HEK293 (cell line): ENCODE measurements at regions not wholly inside any gene's neighbourhood (a gene's known extent, or its start where the extent isn't known, plus 50 kb on each side); places are given as distances from the start of the nearest gene placed in this dataset.

Experiments used
- CTCF ChIA-PET: fragments of 350-600 bp; formaldehyde crosslinking; extraction: SDS; loops from one replicate; lab custom pipeline; 2021; ENCODE audit warnings: antibody characterized with exemption; lab: Yijun Ruan, JAX
- POLR2A ChIA-PET: fragments of 300-600 bp; formaldehyde crosslinking; extraction: SDS; loops from one replicate; lab custom pipeline; 2020; ENCODE audit warnings: antibody characterized with exemption, inconsistent platforms; lab: Yijun Ruan, JAX
- H3K27ac ChIP-seq: fragments of 200-500 bp; sonication (Bioruptor generic); 2 replicates; pipeline ENCODE4 v1.5.1; 2014; ENCODE audit warnings: low read depth, low read length, control low read depth, inconsistent platforms; ENCODE audit errors: extremely low read depth
- H3K36me3 ChIP-seq, 2 experiments: fragments of 200-500 bp in 1 of 2; sonication (Bioruptor generic) in 1 of 2; 1 replicate in 1 of 2; 2 replicates in 1 of 2; pipeline ENCODE4 v1.5.1; 2014 to 2017; ENCODE audit warnings: inconsistent platforms in 2 of 2, low read length in 2 of 2; ENCODE audit not compliant: control insufficient read depth in 2 of 2, insufficient read depth in 1 of 2
- H3K4me1 ChIP-seq: fragments of 200-500 bp; sonication (Bioruptor generic); 2 replicates; pipeline ENCODE4 v1.5.1; 2014; ENCODE audit warnings: mild to moderate bottlenecking, low read length, inconsistent platforms; ENCODE audit not compliant: control insufficient read depth, insufficient read depth
- H3K4me3 ChIP-seq: 2 replicates; pipeline ENCODE4 v1.5.1; 2011; ENCODE audit warnings: low read depth, mild to moderate bottlenecking, control low read depth, low read length, moderate library complexity
- H3K9me3 ChIP-seq: fragments of 200-500 bp; sonication (Bioruptor generic); 2 replicates; pipeline ENCODE4 v1.5.1; 2014; ENCODE audit warnings: low read depth, low read length, inconsistent platforms; ENCODE audit not compliant: control insufficient read depth, insufficient read depth
- KLF1 ChIP-seq: fragments of 450-650 bp; formaldehyde crosslinking; IDR thresholded peaks from 2 replicates; pipeline ENCODE4 v1.5.1; 2016; ENCODE audit warnings: missing biosample characterization, missing genetic modification characterization
- KLF16 ChIP-seq: fragments of 450-650 bp; formaldehyde crosslinking; IDR thresholded peaks from 2 replicates; pipeline ENCODE4 v1.5.1; 2017; ENCODE audit warnings: missing biosample characterization, missing genetic modification characterization
- TCF7L2 ChIP-seq: IDR thresholded peaks from 2 replicates; pipeline ENCODE4 v1.6.1; 2011; ENCODE audit warnings: low read depth, mild to moderate bottlenecking, inconsistent platforms, low read length, moderate library complexity, borderline replicate concordance
- ZBTB1 ChIP-seq: fragments of 450-650 bp; formaldehyde crosslinking; IDR thresholded peaks from 2 replicates; pipeline ENCODE4 v1.5.1; 2016; ENCODE audit warnings: missing biosample characterization, missing genetic modification characterization
- ZBTB20 ChIP-seq: fragments of 450-650 bp; formaldehyde crosslinking; IDR thresholded peaks from 2 replicates; pipeline ENCODE4 v1.5.1; 2016; ENCODE audit warnings: missing biosample characterization, missing genetic modification characterization
- ZBTB7A ChIP-seq: fragments of 450-650 bp; formaldehyde crosslinking; IDR thresholded peaks from 2 replicates; pipeline ENCODE4 v1.5.1; 2016; ENCODE audit warnings: low read depth, missing biosample characterization, missing genetic modification characterization
- ZNF26 ChIP-seq: fragments of 450-650 bp; formaldehyde crosslinking; IDR thresholded peaks from 2 replicates; pipeline ENCODE4 v1.5.1; 2016; ENCODE audit warnings: missing biosample characterization, missing genetic modification characterization
- ZNF311 ChIP-seq: fragments of 450-650 bp; formaldehyde crosslinking; IDR thresholded peaks from 2 replicates; pipeline ENCODE4 v1.5.1; 2017; ENCODE audit warnings: missing biosample characterization, missing genetic modification characterization, borderline replicate concordance
- ZNF335 ChIP-seq: fragments of 450-650 bp; formaldehyde crosslinking; conservative IDR thresholded peaks from 2 replicates; pipeline ENCODE4 v1.5.1; 2016; ENCODE audit warnings: missing biosample characterization, missing genetic modification characterization
- ZNF362 ChIP-seq: fragments of 450-650 bp; formaldehyde crosslinking; IDR thresholded peaks from 2 replicates; pipeline ENCODE4 v1.5.1; 2016; ENCODE audit warnings: missing biosample characterization, missing genetic modification characterization
- ZNF561 ChIP-seq: fragments of 450-650 bp; IDR thresholded peaks from 2 replicates; pipeline ENCODE4 v1.5.1; 2018; ENCODE audit warnings: missing biosample characterization, missing genetic modification characterization, borderline replicate concordance
- ZNF580 ChIP-seq: fragments of 450-650 bp; formaldehyde crosslinking; IDR thresholded peaks from 2 replicates; pipeline ENCODE4 v1.5.1; 2016; ENCODE audit warnings: missing biosample characterization, missing genetic modification characterization
- ZNF629 ChIP-seq: fragments of 450-650 bp; formaldehyde crosslinking; IDR thresholded peaks from 2 replicates; pipeline ENCODE4 v1.5.1; 2017; ENCODE audit warnings: missing biosample characterization, missing genetic modification characterization
- ZNF664 ChIP-seq: fragments of 450-650 bp; formaldehyde crosslinking; IDR thresholded peaks from 2 replicates; pipeline ENCODE4 v1.5.1; 2016; ENCODE audit warnings: missing biosample characterization, missing genetic modification characterization
- ZNF707 ChIP-seq: fragments of 450-650 bp; formaldehyde crosslinking; IDR thresholded peaks from 2 replicates; pipeline ENCODE4 v1.5.1; 2016; ENCODE audit warnings: missing biosample characterization, missing genetic modification characterization
- ZNF76 ChIP-seq: fragments of 450-650 bp; formaldehyde crosslinking; IDR thresholded peaks from 2 replicates; pipeline ENCODE4; 2016; ENCODE audit warnings: low read depth, missing biosample characterization, missing genetic modification characterization, borderline replicate concordance
- ZSCAN4 ChIP-seq: fragments of 450-650 bp; formaldehyde crosslinking; IDR thresholded peaks from 2 replicates; pipeline ENCODE4 v1.5.1; 2017; ENCODE audit warnings: missing biosample characterization, missing genetic modification characterization

GRCh38 chr12:24608108-24608507 is 340.8 kb downstream of the BCAT1 start:
- Histone ChIP-seq H3K4me3 (no peak overlapping the region), H3K4me1 (peaks cover 7% of the 10 kb centered on the region; the same call in 1 of the 2 replicates), H3K36me3 (no peaks in the 10 kb centered on the region), H3K27ac (no peak overlapping the region), H3K9me3 (peaks cover 2% of the 10 kb centered on the region; the same call in 1 of the 2 replicates)
- POLR2A ChIA-PET: no interaction called here
- TF ChIP-seq ZNF707 (tag by site-specific recombination) (no peak), KLF16 (tag by site-specific recombination) (no peak), ZNF311 (tag by site-specific recombination) (no peak), ZBTB20 (tag by site-specific recombination) (no peak), KLF1 (tag by site-specific recombination) (no peak), ZNF629 (tag by site-specific recombination) (no peak)
- CTCF ChIA-PET: no interaction called here

- H3K36me3 ChIP-seq: no peaks in the 10 kb centered on the region
- TF ChIP-seq ZNF664 (tag by site-specific recombination): no peak
- H3K4me3 ChIP-seq: no peak overlapping the region
- no peak overlapping the region for H3K27ac ChIP-seq
- no peaks in the 10 kb centered on the region for H3K9me3 ChIP-seq
- CTCF ChIA-PET: no interaction called here
- POLR2A ChIA-PET: no interaction called here
- H3K4me1 ChIP-seq: peaks cover 7% of the 10 kb centered on the region; the same call in 1 of the 2 replicates
These were observed 343.0 kb downstream of the BCAT1 start for GRCh38 chr12:24605916-24606315.

- Histone ChIP-seq H3K9me3 (no peaks in the 10 kb centered on the region), H3K36me3 (no peaks in the 10 kb centered on the region)
- CTCF ChIA-PET: no interaction called here
- TF ChIP-seq ZNF26 (tag by site-specific recombination) (no peak), TCF7L2 (no peak), ZBTB1 (tag by site-specific recombination) (no peak), ZNF561 (tag by site-specific recombination) (no peak), ZNF362 (tag by site-specific recombination) (no peak), ZBTB7A (tag by site-specific recombination) (no peak), ZSCAN4 (tag by site-specific recombination) (no peak), ZNF580 (tag by site-specific recombination) (no peak), ZNF335 (tag by site-specific recombination) (no peak), ZNF76 (tag by site-specific recombination) (no peak)
- TF ChIP-seq, all 188 proteins: peak for 0
- Histone ChIP-seq H3K4me3 (no peak overlapping the region), H3K4me1 (peaks cover 7% of the 10 kb centered on the region; the same call in 1 of the 2 replicates), H3K27ac (no peak overlapping the region)
- POLR2A ChIA-PET: no interaction called here
These were observed 343.4 kb downstream of the BCAT1 start for GRCh38 chr12:24605466-24605865.
